ENCODE measurements at regions not wholly inside any gene's neighbourhood (a gene's known extent, or its start where the extent isn't known, plus 50 kb on each side); places are given as distances from the start of the nearest gene placed in this dataset.
A peak's percentile ranks its signal among the peaks of the same experiment; 100 is the strongest.
"Not testable (repeated sequence)": the region's sequence is repeated elsewhere in the genome, so short reads cannot be mapped to it uniquely, and the experiment has no call there.

GRCh38 chr12:71385155-71385554 lies 54.4 kb upstream of the LGR5 start:
- DNase-seq (ENCODE audit: extremely low read depth, insufficient read length) = no peak
- no peak overlapping the region for H3K4me3 ChIP-seq (replicated peaks; ENCODE audit: low read depth, low read length)
- no peaks in the 10 kb centered on the region for H3K36me3 ChIP-seq (ENCODE audit: control insufficient read depth, insufficient read depth, low read length)
- H3K27me3 ChIP-seq (replicated peaks; ENCODE audit: control insufficient read depth, insufficient read depth, low read length) = no peaks in the 10 kb centered on the region
- TF ChIP-seq, protein P1, sequence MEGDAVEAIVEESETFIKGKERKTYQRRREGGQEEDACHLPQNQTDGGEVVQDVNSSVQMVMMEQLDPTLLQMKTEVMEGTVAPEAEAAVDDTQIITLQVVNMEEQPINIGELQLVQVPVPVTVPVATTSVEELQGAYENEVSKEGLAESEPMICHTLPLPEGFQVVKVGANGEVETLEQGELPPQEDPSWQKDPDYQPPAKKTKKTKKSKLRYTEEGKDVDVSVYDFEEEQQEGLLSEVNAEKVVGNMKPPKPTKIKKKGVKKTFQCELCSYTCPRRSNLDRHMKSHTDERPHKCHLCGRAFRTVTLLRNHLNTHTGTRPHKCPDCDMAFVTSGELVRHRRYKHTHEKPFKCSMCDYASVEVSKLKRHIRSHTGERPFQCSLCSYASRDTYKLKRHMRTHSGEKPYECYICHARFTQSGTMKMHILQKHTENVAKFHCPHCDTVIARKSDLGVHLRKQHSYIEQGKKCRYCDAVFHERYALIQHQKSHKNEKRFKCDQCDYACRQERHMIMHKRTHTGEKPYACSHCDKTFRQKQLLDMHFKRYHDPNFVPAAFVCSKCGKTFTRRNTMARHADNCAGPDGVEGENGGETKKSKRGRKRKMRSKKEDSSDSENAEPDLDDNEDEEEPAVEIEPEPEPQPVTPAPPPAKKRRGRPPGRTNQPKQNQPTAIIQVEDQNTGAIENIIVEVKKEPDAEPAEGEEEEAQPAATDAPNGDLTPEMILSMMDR (IDR thresholded peaks at IDR 0.05; ENCODE audit: insufficient read depth, low read length, poor library complexity, severe bottlenecking) = no peak

DNA sequence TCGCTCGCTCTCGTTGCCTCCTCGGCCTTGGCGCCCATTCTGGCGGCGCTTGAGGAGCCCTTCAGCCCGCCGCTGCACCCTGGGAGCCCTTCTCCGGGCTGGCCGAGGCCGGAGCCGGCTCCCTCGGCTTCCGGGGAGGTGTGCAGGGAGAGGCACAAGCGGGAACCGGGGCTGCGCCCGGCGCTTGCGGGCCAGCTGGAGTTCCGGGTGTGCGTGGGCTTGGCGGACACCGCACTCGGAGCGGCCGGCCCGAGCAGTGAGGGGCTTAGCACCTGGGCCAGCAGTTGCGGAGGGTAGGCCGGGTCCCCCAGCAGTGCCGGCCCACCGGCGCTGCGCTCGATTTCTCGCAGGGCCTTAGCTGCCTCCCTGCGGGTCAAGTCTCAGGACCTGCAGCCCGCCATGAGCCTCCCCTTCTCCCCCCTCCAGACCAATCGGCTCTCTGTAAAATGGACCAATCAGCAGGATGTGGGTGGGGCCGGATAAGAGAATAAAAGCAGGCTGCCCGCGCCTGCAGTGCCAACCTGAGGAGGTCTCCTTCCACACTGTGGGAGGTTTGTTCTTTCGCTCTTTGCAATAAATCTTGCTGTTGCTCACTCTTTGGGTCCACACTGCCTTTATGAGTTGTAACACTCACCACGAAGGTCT lies 62.8 kb upstream of the LGR5 start:
- not testable (repeated sequence) for H3K27me3 ChIP-seq (replicated peaks; ENCODE audit: control insufficient read depth, insufficient read depth, low read length); H3K4me3 ChIP-seq (replicated peaks; ENCODE audit: low read depth, low read length); DNase-seq (ENCODE audit: extremely low read depth, insufficient read length); H3K36me3 ChIP-seq (ENCODE audit: control insufficient read depth, insufficient read depth, low read length)

DNA sequence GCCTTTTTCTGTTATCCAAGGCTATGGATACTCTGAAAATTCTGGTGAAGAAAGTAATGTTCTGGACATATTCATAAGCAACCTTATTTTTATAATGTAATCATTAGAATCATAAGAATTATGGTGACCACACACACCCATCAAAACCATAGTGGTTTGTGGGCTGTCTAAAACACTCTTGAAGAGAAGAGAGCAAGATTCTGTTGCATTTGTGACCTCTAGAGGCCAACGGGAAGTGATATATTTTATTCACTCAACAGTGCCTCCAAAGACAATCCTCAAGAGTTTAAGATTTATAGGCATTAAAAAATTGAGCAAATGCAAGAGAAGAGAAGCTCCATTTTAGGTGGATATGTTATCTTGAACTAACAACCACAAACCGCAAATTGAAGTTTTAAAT lies 68.5 kb upstream of the LGR5 start:
- H3K4me3 ChIP-seq (replicated peaks; ENCODE audit: low read depth, low read length) = no peak overlapping the region
- no peak for DNase-seq (ENCODE audit: extremely low read depth, insufficient read length)
- TF ChIP-seq, protein P1 (IDR thresholded peaks at IDR 0.05; ENCODE audit: insufficient read depth, low read length, poor library complexity, severe bottlenecking) = peak; percentile 5

GRCh38 chr12:71360013-71360412 lies 79.6 kb upstream of the LGR5 start:
- DNase-seq (ENCODE audit: extremely low read depth, insufficient read length) = no peak
- TF ChIP-seq, protein P1 (IDR thresholded peaks at IDR 0.05; ENCODE audit: insufficient read depth, low read length, poor library complexity, severe bottlenecking) = no peak
- Histone ChIP-seq H3K4me3 (replicated peaks; ENCODE audit: low read depth, low read length) (no peak overlapping the region), H3K27me3 (replicated peaks; ENCODE audit: control insufficient read depth, insufficient read depth, low read length) (no peaks in the 10 kb centered on the region), H3K36me3 (ENCODE audit: control insufficient read depth, insufficient read depth, low read length) (no peaks in the 10 kb centered on the region)

More for the DNA sequence above, 68.5 kb upstream of the LGR5 start:
- Histone ChIP-seq H3K36me3 (ENCODE audit: control insufficient read depth, insufficient read depth, low read length) (no peaks in the 10 kb centered on the region), H3K27me3 (replicated peaks; ENCODE audit: control insufficient read depth, insufficient read depth, low read length) (no peaks in the 10 kb centered on the region)

- no peaks in the 10 kb centered on the region for H3K36me3 ChIP-seq (ENCODE audit: control insufficient read depth, insufficient read depth, low read length)
- H3K4me3 ChIP-seq (replicated peaks; ENCODE audit: low read depth, low read length) = no peak overlapping the region
- TF ChIP-seq, protein P1 (IDR thresholded peaks at IDR 0.05; ENCODE audit: insufficient read depth, low read length, poor library complexity, severe bottlenecking) = no peak
- H3K27me3 ChIP-seq (replicated peaks; ENCODE audit: control insufficient read depth, insufficient read depth, low read length) = no peaks in the 10 kb centered on the region
- DNase-seq (ENCODE audit: extremely low read depth, insufficient read length) = no peak
These were observed 83.0 kb upstream of the LGR5 start for GRCh38 chr12:71356569-71356968.

- no peak for DNase-seq (ENCODE audit: extremely low read depth, insufficient read length)
- TF ChIP-seq, protein P1 (IDR thresholded peaks at IDR 0.05; ENCODE audit: insufficient read depth, low read length, poor library complexity, severe bottlenecking) = no peak
- Histone ChIP-seq H3K4me3 (replicated peaks; ENCODE audit: low read depth, low read length) (no peak overlapping the region), H3K36me3 (ENCODE audit: control insufficient read depth, insufficient read depth, low read length) (no peaks in the 10 kb centered on the region), H3K27me3 (replicated peaks; ENCODE audit: control insufficient read depth, insufficient read depth, low read length) (no peaks in the 10 kb centered on the region)
These were observed 84.7 kb upstream of the LGR5 start for GRCh38 chr12:71354871-71355270.
